ENCODE measurements at regions not wholly inside any gene's neighbourhood (a gene's known extent, or its start where the extent isn't known, plus 50 kb on each side); places are given as distances from the start of the nearest gene placed in this dataset.

DNA sequence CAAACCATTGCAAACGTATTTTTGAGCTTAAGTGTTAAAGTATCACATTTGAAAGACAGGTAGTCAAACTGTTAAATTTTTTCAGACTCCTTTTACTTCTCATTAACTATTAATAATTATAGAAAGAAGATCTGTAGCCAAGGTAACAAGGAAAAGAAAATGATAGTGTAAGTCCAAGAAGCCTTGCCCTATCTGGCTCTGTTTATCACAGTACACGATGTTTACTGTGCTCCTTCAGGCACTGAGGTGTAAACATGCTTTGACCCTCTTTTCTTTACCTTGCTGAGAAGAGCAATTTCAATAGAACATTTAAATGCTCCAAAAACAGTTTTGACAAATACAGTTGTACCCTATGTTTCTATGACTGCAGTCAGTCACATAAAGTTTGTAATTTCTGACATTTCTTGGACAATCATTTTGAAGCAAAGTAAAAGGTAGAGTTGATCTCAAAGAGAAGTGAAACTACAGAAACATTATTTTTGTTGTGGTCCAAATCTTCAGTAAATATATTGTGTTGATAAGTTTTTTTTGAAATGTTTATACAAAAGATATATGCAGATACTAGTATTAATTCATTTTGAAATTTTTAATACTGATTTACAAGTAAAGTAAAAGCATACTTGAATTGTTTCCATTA lies 152.6 kb upstream of the KYNU start:
- no peak overlapping the region for H3K4me3 Mint-ChIP-seq (ENCODE audit: unreplicated experiment)
- H3K9me3 Mint-ChIP-seq (ENCODE audit: unreplicated experiment) = peaks cover 7% of the 10 kb centered on the region
- no peak for DNase-seq (ENCODE audit: unreplicated experiment)
- no peaks in the 10 kb centered on the region for H3K4me1 Mint-ChIP-seq (ENCODE audit: insufficient read depth, unreplicated experiment)
- H3K27ac Mint-ChIP-seq (ENCODE audit: low read depth, unreplicated experiment) = no peak overlapping the region
- BruUV-seq (replicated peaks) = no TSS peak
- CTCF ChIA-PET = no interaction called here
- TF ChIP-seq, protein P1, sequence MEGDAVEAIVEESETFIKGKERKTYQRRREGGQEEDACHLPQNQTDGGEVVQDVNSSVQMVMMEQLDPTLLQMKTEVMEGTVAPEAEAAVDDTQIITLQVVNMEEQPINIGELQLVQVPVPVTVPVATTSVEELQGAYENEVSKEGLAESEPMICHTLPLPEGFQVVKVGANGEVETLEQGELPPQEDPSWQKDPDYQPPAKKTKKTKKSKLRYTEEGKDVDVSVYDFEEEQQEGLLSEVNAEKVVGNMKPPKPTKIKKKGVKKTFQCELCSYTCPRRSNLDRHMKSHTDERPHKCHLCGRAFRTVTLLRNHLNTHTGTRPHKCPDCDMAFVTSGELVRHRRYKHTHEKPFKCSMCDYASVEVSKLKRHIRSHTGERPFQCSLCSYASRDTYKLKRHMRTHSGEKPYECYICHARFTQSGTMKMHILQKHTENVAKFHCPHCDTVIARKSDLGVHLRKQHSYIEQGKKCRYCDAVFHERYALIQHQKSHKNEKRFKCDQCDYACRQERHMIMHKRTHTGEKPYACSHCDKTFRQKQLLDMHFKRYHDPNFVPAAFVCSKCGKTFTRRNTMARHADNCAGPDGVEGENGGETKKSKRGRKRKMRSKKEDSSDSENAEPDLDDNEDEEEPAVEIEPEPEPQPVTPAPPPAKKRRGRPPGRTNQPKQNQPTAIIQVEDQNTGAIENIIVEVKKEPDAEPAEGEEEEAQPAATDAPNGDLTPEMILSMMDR (IDR thresholded peaks at IDR 0.05; ENCODE audit: unreplicated experiment) = no peak
- intact Hi-C loops (cut with micrococcal nuclease) = no loop called here
- no peaks in the 10 kb centered on the region for H3K27me3 Mint-ChIP-seq (ENCODE audit: insufficient read depth, unreplicated experiment)
- no peaks in the 10 kb centered on the region for H3K36me3 Mint-ChIP-seq (ENCODE audit: insufficient read depth, unreplicated experiment)
- POLR2A ChIA-PET = interaction anchor here (0.6 to 1.0 kb wide), 3 partner anchors 12 to 357 kb away, joined by 3 read pairs; no protein-coding TSS in a partner anchor

DNA sequence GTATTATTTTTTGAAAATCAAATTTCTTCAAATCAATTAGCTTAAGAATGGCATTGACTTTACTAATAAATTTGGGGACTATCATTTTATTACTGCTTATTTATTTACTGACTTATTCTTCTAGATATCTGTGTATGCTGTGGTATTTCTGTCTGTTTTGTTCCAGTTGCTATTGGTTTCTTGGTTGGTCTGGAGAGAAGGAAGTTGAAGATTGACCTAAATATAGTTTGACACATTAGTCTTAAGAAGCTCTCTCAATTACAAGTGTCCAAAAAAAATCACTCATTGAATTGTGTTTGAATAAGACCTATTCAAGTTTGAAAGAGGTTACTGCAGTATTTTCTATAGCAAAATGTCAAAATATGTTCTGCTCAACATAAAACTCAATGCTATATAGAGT lies 153.3 kb upstream of the KYNU start:
- BruUV-seq (replicated peaks) = no TSS peak
- CTCF ChIA-PET = no interaction called here
- H3K9me3 Mint-ChIP-seq (ENCODE audit: unreplicated experiment) = peaks cover 5% of the 10 kb centered on the region

DNA sequence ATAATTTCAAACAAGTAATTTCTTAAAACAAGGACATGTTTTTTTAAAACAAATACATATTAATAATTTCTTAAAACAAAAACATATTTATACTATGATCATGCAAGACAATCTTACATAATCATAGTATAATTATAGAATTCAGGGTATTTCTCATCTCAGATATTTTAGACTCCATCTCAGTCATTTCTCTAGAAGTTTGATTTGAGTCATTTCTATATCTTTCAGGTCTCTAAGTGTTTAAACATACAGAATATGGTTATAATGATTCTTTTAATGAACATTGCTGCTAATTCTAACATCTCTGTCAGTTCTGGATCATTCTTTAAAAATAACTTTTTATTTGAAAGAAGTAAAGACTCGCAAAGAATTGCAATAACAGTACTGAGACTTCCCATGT lies 154.2 kb upstream of the KYNU start:
- no peak overlapping the region for H3K27ac Mint-ChIP-seq (ENCODE audit: low read depth, unreplicated experiment)
- no peaks in the 10 kb centered on the region for H3K27me3 Mint-ChIP-seq (ENCODE audit: insufficient read depth, unreplicated experiment)
- no peaks in the 10 kb centered on the region for H3K9me3 Mint-ChIP-seq (ENCODE audit: unreplicated experiment)
- CTCF ChIA-PET = no interaction called here
- intact Hi-C loops (cut with micrococcal nuclease) = no loop called here
- no peak for DNase-seq (ENCODE audit: unreplicated experiment)
- H3K36me3 Mint-ChIP-seq (ENCODE audit: insufficient read depth, unreplicated experiment) = no peaks in the 10 kb centered on the region
- H3K4me3 Mint-ChIP-seq (ENCODE audit: unreplicated experiment) = no peak overlapping the region
- no TSS peak for BruUV-seq (replicated peaks)
- H3K4me1 Mint-ChIP-seq (ENCODE audit: insufficient read depth, unreplicated experiment) = no peaks in the 10 kb centered on the region
- POLR2A ChIA-PET = no interaction called here
- TF ChIP-seq, protein P1 (IDR thresholded peaks at IDR 0.05; ENCODE audit: unreplicated experiment) = no peak

More for the DNA sequence above, 153.3 kb upstream of the KYNU start:
- TF ChIP-seq, protein P1 (IDR thresholded peaks at IDR 0.05; ENCODE audit: unreplicated experiment) = no peak
- Mint-ChIP-seq H3K36me3 (ENCODE audit: insufficient read depth, unreplicated experiment) (no peaks in the 10 kb centered on the region), H3K27me3 (ENCODE audit: insufficient read depth, unreplicated experiment) (no peaks in the 10 kb centered on the region), H3K4me1 (ENCODE audit: insufficient read depth, unreplicated experiment) (no peaks in the 10 kb centered on the region), H3K27ac (ENCODE audit: low read depth, unreplicated experiment) (no peak overlapping the region), H3K4me3 (ENCODE audit: unreplicated experiment) (no peak overlapping the region)
- DNase-seq (ENCODE audit: unreplicated experiment) = no peak
- POLR2A ChIA-PET = interaction anchor here (0.6 to 1.0 kb wide), 2 partner anchors 12 to 358 kb away, joined by 3 read pairs; no protein-coding TSS in a partner anchor
- intact Hi-C loops (cut with micrococcal nuclease) = no loop called here

DNA sequence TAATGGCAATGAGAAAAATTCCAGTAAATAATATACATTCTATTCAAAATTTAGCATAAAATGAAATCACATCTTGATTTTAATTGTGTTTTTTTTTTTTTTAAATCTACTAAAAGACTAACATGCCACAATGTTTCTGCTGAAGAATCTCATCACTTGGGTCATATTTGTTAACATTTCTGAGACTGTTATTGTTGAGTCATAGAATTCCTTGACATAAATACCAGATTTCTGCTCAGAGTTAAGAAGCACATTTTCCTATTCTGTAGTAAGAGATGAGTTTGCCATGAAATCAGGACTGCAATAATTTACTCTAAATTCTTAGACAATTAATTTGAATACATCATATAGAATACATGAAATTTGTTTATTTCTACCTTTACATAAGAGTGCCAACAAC lies 154.9 kb upstream of the KYNU start:
- peak; percentile 26 for DNase-seq (ENCODE audit: unreplicated experiment)
- no peaks in the 10 kb centered on the region for H3K27me3 Mint-ChIP-seq (ENCODE audit: insufficient read depth, unreplicated experiment)
- TF ChIP-seq, protein P1 (IDR thresholded peaks at IDR 0.05; ENCODE audit: unreplicated experiment) = no peak
- ChIA-PET POLR2A (no interaction called here), CTCF (no interaction called here)
- H3K36me3 Mint-ChIP-seq (ENCODE audit: insufficient read depth, unreplicated experiment) = no peaks in the 10 kb centered on the region
- no TSS peak for BruUV-seq (replicated peaks)
- no peaks in the 10 kb centered on the region for H3K9me3 Mint-ChIP-seq (ENCODE audit: unreplicated experiment)
- no peaks in the 10 kb centered on the region for H3K4me1 Mint-ChIP-seq (ENCODE audit: insufficient read depth, unreplicated experiment)
- intact Hi-C loops (cut with micrococcal nuclease) = no loop called here
- no peak overlapping the region for H3K27ac Mint-ChIP-seq (ENCODE audit: low read depth, unreplicated experiment)
- H3K4me3 Mint-ChIP-seq (ENCODE audit: unreplicated experiment) = no peak overlapping the region

Measured in MCF 10A (cell line).